PC-3 (cell line): ENCODE measurements at regions not wholly inside any gene's neighbourhood (a gene's known extent, or its start where the extent isn't known, plus 50 kb on each side); places are given as distances from the start of the nearest gene placed in this dataset.

Experiments
- CTCF ChIP-seq: fragments of 300-600 bp; sonication (generic); conservative IDR thresholded peaks from 2 replicates; pipeline ENCODE4 v1.5.1; 2017; ENCODE audit warnings: antibody characterized with exemption, low read depth, mild to moderate bottlenecking, low read length
- EZH2 ChIP-seq: fragments of 300-600 bp; sonication (generic); IDR thresholded peaks from one replicate; pipeline ENCODE4 v1.6.1; 2017; ENCODE audit warnings: antibody characterized with exemption, mild to moderate bottlenecking, low read length; ENCODE audit not compliant: unreplicated experiment
- EZH2phosphoT487 ChIP-seq: fragments of 300-600 bp; sonication (generic); IDR thresholded peaks from 2 replicates; pipeline ENCODE4 v1.6.1; 2018; ENCODE audit warnings: mild to moderate bottlenecking, antibody characterized with exemption, low read length, borderline replicate concordance

GRCh38 chr2:226358688-226359087, 440.9 kb downstream of the IRS1 start:
- no peak for TF ChIP-seq CTCF
- TF ChIP-seq EZH2phosphoT487 = no peak
- no peak for TF ChIP-seq EZH2
